ENCODE measurements at regions not wholly inside any gene's neighbourhood (a gene's known extent, or its start where the extent isn't known, plus 50 kb on each side); places are given as distances from the start of the nearest gene placed in this dataset.

DNA sequence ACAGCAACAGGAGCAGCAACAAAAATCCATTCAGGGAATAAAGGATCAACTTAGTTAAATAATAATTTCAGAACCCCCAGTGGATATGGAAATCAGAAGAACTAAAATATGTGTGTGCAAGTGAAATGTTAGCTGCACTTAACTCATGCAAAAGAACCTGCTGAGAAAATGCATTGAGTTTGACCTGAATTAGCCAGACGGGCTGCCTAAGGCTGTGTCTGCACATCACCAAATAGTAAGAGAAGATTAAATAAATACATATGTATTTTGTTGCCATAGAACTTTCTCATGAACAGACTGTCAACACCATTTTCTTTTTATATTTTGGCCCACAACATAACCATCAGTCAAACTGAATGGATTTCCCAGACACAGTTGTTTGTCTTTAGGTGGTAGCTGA lies 262.0 kb upstream of the PIK3C3 start:
- Histone ChIP-seq H3K27me3 (ENCODE audit: control insufficient read depth in 4 of 4, insufficient read depth in 4 of 4, low read length in 3 of 4) (no peaks in the 10 kb centered on the region), H3K4me1 (ENCODE audit: control insufficient read depth in 4 of 4, insufficient read depth in 4 of 4, low read length in 3 of 4) (peaks cover 0 to 5% (median 0%) of the 10 kb centered on the region in 4 donors), H3K27ac (ENCODE audit: low read depth in 1 of 2, low read length in 2 of 2) (no peak overlapping the region), H3K4me3 (ENCODE audit: low read depth in 1 of 3, low read length in 3 of 3) (no peak overlapping the region), H3K36me3 (ENCODE audit: control insufficient read depth in 4 of 4, insufficient read depth in 3 of 4, low read depth in 1 of 4, low read length in 3 of 4) (no peaks in the 10 kb centered on the region), H3K9me3 (ENCODE audit: control insufficient read depth in 4 of 4, low read length in 3 of 4) (no peaks in the 10 kb centered on the region), H3K9ac (ENCODE audit: low read depth in 1 of 2, low read length in 2 of 2) (no peak overlapping the region)
- DNase-seq (ENCODE audit: low spot score) = no peak
- WGBS = 88% methylated on average over 1 of the region's 1 CpG
- TF ChIP-seq SP1 (IDR thresholded peaks at IDR 0.05) (no peak), JUND (IDR thresholded peaks at IDR 0.05) (no peak), EGR1 (IDR thresholded peaks at IDR 0.05; ENCODE audit: low read depth in 2 of 2) (no peak), FOXA2 (IDR thresholded peaks at IDR 0.05) (no peak), TAF1 (conservative IDR thresholded peaks at IDR 0.05) (no peak), NR2F2 (IDR thresholded peaks at IDR 0.05) (no peak), RAD21 (IDR thresholded peaks at IDR 0.05) (no peak), HNF4G (IDR thresholded peaks at IDR 0.05) (no peak), FOXA1 (IDR thresholded peaks at IDR 0.05) (no peak), RXRA (IDR thresholded peaks at IDR 0.05) (no peak), YY1 (IDR thresholded peaks at IDR 0.05) (no peak), GABPA (IDR thresholded peaks at IDR 0.05 in 1 of 2, conservative IDR thresholded peaks at IDR 0.05 in 1 of 2) (no peak), HNF4A (conservative IDR thresholded peaks at IDR 0.05) (no peak)
- TF ChIP-seq, protein P1, sequence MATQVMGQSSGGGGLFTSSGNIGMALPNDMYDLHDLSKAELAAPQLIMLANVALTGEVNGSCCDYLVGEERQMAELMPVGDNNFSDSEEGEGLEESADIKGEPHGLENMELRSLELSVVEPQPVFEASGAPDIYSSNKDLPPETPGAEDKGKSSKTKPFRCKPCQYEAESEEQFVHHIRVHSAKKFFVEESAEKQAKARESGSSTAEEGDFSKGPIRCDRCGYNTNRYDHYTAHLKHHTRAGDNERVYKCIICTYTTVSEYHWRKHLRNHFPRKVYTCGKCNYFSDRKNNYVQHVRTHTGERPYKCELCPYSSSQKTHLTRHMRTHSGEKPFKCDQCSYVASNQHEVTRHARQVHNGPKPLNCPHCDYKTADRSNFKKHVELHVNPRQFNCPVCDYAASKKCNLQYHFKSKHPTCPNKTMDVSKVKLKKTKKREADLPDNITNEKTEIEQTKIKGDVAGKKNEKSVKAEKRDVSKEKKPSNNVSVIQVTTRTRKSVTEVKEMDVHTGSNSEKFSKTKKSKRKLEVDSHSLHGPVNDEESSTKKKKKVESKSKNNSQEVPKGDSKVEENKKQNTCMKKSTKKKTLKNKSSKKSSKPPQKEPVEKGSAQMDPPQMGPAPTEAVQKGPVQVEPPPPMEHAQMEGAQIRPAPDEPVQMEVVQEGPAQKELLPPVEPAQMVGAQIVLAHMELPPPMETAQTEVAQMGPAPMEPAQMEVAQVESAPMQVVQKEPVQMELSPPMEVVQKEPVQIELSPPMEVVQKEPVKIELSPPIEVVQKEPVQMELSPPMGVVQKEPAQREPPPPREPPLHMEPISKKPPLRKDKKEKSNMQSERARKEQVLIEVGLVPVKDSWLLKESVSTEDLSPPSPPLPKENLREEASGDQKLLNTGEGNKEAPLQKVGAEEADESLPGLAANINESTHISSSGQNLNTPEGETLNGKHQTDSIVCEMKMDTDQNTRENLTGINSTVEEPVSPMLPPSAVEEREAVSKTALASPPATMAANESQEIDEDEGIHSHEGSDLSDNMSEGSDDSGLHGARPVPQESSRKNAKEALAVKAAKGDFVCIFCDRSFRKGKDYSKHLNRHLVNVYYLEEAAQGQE (IDR thresholded peaks at IDR 0.05) = no peak
- TF ChIP-seq, protein P2, sequence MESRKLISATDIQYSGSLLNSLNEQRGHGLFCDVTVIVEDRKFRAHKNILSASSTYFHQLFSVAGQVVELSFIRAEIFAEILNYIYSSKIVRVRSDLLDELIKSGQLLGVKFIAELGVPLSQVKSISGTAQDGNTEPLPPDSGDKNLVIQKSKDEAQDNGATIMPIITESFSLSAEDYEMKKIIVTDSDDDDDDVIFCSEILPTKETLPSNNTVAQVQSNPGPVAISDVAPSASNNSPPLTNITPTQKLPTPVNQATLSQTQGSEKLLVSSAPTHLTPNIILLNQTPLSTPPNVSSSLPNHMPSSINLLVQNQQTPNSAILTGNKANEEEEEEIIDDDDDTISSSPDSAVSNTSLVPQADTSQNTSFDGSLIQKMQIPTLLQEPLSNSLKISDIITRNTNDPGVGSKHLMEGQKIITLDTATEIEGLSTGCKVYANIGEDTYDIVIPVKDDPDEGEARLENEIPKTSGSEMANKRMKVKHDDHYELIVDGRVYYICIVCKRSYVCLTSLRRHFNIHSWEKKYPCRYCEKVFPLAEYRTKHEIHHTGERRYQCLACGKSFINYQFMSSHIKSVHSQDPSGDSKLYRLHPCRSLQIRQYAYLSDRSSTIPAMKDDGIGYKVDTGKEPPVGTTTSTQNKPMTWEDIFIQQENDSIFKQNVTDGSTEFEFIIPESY (IDR thresholded peaks at IDR 0.05) = no peak
- TF ChIP-seq, protein P3, sequence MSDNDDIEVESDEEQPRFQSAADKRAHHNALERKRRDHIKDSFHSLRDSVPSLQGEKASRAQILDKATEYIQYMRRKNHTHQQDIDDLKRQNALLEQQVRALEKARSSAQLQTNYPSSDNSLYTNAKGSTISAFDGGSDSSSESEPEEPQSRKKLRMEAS (IDR thresholded peaks at IDR 0.05) = no peak
- TF ChIP-seq, protein P4, sequence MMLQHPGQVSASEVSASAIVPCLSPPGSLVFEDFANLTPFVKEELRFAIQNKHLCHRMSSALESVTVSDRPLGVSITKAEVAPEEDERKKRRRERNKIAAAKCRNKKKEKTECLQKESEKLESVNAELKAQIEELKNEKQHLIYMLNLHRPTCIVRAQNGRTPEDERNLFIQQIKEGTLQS (IDR thresholded peaks at IDR 0.05) = no peak
- TF ChIP-seq, protein P5, sequence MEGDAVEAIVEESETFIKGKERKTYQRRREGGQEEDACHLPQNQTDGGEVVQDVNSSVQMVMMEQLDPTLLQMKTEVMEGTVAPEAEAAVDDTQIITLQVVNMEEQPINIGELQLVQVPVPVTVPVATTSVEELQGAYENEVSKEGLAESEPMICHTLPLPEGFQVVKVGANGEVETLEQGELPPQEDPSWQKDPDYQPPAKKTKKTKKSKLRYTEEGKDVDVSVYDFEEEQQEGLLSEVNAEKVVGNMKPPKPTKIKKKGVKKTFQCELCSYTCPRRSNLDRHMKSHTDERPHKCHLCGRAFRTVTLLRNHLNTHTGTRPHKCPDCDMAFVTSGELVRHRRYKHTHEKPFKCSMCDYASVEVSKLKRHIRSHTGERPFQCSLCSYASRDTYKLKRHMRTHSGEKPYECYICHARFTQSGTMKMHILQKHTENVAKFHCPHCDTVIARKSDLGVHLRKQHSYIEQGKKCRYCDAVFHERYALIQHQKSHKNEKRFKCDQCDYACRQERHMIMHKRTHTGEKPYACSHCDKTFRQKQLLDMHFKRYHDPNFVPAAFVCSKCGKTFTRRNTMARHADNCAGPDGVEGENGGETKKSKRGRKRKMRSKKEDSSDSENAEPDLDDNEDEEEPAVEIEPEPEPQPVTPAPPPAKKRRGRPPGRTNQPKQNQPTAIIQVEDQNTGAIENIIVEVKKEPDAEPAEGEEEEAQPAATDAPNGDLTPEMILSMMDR (IDR thresholded peaks at IDR 0.05; ENCODE audit: low read depth, low read length, missing input control) = no peak

Data from liver (tissue), 8 donors.